ENCODE measurements at regions not wholly inside any gene's neighbourhood (a gene's known extent, or its start where the extent isn't known, plus 50 kb on each side); places are given as distances from the start of the nearest gene placed in this dataset.
"Not testable (repeated sequence)": the region's sequence is repeated elsewhere in the genome, so short reads cannot be mapped to it uniquely, and the experiment has no call there.

DNA sequence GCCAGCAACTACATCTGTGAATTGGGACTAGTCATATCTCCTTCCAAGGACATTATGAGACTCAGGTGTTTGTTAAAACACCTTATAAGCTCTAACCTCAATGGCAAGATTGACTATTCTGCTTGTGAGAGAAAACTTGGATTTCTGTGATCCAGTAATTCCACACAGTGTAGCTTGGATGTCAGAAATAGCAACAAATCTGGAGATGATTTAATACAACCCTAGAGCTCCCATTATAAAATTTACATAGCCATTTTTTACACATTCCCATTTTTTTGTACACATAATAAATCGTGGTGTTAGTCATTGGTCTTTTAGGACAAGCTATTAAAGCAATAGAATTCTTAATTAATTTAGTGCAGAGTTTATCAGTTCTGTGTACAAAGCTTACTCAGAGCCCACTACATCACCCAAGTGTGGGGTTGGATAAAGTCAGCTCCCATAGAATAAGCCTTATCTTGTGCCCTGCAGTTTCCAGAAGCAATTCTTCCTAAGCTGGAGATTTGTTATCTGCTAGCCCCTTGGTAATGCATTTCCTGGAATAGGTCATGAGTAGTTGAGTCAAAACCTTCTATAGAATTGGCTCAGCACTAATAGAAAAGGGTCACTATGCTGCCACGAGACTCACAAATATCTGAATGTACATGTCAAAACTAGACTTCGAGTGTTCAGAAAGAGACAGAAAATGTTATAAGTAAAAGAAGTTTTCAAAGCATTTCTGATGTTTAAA lies 434.0 kb upstream of the RUNX1 start:
- DNase-seq = no peak

DNA sequence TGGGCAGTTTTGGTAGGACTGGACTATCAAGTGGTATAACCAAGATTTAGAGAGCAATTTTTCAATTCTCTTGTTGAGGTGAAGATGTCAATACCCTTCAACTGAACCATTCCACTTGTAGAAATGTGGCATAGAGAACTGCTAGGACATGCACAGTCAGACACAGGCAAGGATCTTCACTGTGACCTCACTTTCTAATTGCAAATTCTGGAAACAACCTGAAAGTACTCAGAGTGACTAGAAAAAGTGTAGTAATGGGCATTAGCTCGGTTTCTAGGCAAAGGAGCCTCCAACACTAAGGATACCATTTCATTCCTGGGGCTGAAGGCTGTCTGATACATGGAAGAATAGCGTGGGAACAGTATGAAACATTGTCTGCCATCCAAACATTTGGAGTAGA lies 433.0 kb upstream of the RUNX1 start:
- no peak for DNase-seq

DNA sequence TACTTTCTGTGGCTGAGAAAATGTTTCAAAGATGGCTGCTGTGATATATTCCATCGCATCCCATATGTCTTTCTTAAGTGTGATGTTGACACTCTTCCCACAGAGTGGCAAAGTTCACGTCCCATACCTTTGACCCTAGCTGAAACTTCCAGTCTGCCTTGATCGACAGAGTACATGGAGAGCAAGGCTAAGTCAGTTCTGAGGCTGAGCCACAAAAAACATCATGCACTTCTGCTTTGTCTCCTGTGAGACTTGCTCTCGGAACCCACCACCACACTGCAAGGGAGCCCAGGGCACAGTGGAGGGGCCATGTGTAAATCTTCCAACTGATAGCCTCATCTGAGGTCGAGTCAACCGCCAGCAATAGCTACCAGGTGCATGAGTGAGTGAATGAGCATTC lies 431.9 kb upstream of the RUNX1 start:
- no peak for DNase-seq

DNA sequence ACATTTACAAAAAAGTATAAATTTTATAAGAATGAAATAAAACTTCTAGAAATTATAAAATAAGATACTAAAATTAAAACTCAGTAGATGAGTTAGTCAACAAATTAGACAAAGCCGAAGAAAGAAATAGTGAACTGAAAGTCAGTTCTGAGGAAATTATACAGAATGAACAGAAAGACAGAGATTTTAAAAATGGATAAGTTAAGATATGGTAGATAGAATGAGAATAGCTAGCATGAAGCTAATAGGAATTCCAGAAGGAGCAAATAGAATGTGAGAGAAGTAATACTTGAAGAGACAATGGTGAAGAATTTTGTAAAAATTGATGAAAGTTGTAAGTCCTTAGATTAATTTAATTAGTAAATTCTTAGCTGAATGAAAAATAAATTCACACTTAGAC lies 430.4 kb upstream of the RUNX1 start:
- DNase-seq = no peak

DNA sequence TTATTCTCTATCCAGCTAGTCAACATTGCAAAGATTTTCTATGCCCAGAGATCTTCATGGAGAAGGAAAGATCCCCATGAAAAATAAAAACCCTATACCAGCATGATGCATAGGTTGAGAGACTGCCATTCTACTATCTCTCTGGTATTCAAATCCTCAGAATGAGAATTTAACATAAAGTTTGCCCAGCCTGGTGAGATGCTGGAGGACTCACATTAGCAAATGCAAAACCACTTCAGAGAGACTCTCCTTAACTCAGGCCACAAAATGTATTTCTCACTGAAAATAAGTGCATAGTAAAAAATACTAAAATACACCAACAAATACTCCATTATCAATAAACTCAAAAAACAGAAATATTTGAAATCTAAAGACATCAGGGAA lies 430.0 kb upstream of the RUNX1 start:
- DNase-seq = no peak

DNA sequence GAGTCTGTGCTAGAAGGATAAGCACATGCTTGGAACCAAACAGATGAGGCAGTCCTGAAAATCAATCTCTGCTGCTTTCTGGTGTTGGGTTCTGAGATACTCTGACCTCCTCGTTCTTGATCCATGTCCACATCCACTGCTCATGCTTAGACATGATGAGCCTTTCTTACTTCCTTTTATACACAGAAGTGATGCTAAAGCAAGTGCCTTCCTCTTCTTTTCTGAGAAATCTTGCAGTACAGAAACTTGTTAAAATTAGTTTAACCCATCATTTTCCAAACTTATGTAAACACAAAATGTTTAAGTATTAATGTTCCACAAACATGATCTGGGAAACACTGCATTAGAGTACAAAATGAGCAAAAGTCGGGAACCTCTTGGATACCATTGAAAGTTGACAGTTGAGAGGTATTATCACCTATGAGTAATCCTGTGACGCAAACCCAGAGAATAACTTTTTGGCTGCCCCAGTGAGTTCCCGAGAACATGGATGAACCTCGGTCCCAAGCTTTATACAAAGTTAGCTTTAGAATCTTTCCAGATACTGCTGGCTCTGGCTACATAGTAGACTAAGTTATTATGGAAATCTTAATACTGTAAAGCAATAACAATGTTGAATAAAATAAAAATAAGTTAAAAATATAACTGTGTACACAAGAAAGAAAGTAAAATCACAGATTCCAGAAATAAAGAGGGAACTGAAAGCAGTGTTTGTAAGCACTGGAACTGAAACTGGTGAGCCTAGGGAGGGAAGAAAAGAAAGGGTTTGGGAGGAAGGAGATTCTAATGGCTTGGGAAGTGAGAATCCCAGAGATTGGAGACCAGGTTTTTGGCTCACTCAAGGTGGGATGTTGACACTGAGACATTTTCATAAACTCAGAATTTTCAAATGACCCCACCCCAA lies 429.3 kb upstream of the RUNX1 start:
- no peak for DNase-seq

DNA sequence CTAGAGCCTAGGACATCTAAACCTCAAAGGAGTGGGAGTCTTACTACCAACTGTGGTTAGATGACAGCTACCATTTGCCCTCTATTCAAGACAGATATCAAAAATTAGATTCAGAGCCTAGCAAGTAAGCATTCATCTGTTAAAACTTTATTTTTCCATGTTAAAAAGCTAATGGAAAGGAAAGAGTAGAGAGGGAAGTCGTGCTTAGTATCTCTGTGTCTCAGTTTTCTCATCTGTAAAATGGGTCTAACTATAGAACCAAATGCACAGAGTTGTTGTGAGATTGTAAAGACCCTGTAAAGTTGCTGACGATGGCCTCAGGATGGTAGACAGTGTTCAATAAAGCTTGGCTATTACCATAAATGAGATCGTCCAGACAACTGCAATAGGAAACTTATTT lies 428.5 kb upstream of the RUNX1 start:
- DNase-seq = no peak

DNA sequence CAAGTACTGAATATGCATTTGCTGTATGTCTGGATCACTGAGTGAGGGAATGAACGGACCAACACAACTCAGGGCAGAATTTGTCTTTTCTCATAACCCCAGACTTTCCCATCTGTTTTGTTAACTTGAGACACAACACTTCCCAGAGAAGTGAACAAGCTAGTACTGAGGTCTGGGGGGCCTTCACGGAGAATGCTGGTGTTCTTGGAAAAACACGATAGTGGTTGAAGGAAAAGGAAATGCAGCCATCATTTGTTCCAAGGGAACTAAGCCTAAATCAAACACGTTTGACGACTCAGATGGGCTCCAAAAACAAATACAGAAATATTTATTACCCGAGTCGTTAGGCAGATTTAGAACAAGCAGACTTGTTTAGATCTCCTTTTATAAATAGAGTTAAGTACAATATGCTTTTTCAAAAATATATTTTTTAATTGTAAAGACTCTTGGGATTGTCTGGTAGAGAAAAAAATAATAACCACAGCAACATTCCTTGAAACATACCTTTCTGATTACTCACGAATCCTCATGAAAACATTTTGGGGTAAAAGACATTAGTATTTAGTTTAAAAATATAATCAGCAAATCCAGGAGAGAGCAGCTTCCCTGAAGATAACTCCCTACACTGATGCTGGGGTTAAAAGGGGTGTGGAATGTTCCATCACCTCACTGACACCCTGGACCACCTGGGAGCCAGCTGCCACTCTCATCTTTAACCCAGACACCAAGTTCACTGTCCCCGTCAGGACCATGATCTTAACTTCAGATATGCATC lies 427.7 kb upstream of the RUNX1 start:
- no peak for DNase-seq

DNA sequence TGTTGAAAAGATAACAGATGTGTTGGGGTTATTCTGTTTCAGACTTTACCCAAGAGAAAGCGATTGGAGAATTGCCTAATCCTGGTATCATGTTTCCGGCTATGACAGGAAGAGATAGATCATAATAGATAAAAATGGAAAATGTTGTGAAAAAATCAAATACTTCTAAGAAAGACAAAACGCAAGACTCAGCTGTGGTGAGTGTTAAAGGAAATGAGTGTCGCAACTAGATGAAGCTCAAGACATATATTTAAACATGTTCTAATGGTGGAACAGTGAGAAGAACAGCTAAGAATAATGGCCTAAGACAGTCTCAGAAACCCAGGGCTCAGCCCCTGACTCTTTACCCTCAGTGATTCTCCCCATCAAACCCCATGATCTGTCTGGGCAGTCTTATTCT lies 426.7 kb upstream of the RUNX1 start:
- no peak for DNase-seq

DNA sequence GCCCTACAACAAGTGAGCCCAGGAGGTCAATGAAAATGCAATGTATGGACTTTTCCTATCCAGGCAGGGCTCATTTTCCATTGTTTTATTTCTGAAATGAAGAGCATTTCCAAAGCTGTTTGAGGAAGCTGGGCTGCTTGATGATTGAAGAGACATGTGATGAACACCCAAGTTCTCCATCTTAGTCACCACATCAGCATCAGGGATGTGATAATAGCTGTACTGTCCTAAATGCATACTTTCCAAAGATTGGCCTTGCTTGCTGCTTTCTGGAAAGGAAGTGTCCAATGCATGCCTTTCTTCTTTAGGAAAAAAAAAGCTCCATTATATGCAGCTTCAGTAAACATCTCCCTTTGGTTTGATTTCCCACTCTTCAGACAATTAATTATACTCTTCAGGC lies 425.9 kb upstream of the RUNX1 start:
- no peak for DNase-seq

DNA sequence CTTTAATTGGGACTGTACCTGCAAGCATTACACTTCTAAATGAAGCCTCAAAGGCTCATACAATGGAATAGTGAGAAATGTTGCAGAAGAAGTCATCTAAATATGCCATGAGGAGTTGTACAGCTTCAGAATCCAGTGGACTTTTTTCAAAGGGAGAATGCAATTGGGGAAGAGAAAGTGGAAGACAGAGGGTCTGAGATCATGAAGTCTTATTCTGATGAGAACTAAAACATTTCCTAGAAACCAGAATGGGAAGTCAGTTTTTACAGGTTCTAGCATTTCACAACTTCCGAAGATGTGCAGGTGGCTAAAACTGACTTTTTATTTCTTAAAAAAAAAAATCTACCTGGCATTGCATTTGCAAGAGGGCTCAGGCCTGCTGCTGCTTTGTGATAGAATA lies 424.4 kb upstream of the RUNX1 start:
- no peak for DNase-seq

DNA sequence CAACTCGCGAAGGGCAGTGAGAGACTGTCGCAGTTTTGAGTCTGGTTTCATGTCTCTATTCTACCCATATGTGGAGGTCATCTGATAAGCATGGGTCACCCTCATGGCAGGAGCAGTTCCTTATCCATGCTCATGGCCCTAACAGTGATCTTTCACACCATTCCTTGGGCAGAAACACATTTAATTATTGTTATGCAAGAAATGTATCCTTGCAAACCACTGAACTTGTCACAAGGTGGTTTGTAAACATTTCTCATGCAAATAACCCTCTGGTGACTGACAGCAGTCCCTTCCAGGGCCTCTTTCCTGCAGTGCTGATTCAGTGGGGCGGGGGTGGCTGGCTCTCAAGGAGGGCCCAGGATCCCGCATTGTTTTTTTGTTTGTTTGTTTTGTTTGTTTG lies 421.4 kb upstream of the RUNX1 start:
- no peak for DNase-seq

DNA sequence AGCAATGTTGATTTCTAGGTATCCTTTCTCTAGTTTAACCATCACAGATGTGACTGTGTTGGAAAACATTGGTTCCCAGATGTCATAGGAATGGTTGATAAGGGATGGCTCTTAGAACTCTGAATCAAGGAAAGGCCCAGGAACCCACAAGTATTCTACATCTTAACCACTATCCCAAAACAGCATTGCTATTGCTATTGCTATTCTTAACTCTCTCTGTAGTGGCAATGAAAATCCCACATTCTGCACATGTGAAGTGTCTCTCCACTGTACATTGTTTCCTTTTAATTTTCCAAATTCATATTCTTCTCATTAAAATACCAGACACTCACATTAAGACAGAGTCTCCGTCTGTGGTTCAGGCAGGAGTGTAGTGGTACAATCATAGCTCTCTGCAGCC lies 420.4 kb upstream of the RUNX1 start:
- DNase-seq = no peak

DNA sequence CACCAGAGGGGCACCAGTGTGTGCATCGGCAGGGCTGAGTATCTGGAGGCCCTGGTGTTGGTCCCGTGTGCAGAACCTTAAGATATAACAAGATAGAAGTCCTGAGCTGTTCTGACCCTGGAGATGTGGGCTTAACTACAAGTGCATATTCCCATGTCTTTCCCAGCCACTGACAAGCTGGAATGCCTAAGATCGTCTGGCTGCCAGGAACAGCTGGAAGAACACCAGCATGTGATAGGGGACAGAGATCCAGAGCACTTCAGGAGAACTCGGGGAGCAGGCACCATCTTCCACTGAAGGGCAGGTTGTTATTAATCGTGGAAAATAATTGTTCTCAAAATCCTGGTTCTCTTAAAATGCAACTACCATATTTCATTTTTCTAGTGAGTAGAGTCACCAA lies 419.9 kb upstream of the RUNX1 start:
- no peak for DNase-seq

DNA sequence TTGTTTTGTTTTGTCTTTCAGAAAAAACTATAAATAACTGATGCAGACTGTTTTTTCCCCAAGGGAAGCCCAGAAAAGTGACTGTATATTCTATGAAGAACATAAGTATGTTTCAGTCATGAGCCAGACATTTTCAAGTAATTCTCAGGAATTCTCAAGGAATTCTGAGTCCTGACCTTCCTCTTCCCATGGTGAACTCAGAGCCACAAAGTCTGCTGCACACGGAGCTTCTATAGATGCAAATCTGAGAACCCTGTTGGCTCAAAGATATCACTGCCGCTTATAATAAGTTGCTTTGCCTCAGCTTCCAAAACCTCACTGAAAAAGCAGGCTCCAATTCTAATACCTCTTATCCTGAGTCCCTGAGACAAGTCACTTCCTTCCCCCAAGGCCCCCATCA lies 418.5 kb upstream of the RUNX1 start:
- DNase-seq = no peak

DNA sequence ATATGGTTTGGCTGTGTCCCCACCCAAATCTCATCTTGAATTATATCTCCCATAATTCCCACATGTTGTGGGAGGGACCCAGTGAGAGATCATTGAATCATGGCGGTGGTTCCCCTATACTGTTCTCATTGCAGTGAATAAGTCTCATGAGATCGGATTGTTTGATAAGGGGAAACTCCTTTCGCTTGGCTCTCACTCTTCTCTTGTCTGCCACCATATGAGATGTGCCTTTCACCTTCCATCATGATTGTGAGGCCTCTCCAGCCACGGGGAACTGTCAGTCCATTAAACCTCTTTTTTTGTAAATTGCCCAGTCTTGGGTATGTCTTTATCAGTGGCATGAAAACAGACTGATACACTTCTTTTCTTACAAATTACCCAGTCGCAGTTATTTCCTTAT lies 417.6 kb upstream of the RUNX1 start:
- not testable (repeated sequence) for DNase-seq

DNA sequence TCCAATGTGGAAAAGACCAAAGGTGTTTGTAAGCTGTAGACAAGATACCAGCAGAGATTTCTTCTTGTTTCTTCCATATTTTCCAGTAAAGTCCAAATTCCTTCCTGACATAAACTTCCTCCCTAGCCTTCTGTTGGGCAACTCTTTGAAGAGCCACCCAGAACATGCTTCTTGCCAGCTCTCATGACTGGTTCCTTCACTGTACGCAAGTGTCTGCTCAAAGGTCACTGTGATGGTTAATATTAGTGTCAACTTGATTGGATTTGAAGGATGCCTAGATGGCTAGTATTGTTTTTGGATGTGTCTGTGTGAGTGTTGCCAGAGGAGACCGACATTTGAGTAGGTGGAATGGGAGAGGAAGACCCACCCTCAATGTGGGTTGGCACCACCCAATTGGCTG lies 416.6 kb upstream of the RUNX1 start:
- no peak for DNase-seq

DNA sequence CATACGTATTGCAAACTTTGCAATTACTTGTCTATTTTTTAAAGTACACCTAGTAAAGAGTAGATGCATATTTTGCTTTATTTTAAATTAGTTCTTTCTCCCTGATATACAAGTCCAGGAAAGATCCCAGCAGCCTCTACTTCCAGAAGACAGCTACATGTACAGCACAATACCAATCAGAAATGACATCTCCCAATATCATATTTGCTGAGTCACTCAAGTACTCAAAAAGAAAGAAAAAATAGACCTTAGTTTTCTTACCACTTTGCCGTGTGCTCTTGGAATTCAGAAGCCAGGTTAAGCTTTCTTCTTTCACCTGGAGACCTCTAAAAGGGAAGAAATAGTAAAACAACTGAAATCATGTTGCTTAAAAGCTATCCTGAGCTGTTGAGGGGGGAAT lies 412.6 kb upstream of the RUNX1 start:
- no peak for DNase-seq

DNA sequence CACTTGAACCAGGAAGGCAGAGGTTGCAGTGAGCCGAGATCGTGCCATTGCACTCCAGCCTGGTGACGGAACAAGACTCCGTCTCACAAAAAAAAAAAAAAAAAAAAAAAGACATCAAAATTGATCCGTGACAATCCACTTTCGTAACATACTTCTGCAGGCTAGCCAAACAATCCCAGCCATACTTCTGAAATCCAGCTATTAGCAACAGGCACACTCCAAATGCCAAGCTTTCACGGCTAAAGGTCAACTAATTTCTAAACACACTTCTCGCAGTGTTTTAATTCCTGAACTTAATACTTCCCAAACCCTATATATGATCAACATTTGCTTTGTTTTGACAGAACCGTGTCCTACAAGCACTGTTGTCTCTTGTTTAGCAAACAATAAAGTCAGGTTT lies 411.3 kb upstream of the RUNX1 start:
- DNase-seq = no peak

DNA sequence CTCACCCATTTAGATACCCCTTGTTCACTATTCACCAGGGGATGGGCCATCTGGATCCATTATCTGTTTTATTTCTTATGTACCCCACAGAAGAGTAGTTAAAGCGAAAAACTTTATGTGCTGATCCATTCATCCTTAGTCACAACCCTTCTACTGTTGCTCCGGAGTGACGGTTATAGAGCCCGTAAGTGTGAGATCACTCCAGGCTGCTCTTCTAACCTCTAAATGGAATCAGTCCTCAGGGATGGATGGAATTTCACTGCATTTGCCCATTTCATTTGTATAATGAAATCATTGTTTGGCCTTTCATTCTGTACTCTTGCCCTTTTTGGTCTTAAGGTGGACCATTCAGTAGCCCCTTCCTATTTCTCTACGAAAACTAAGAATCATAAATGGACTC lies 409.3 kb upstream of the RUNX1 start:
- DNase-seq = no peak

DNA sequence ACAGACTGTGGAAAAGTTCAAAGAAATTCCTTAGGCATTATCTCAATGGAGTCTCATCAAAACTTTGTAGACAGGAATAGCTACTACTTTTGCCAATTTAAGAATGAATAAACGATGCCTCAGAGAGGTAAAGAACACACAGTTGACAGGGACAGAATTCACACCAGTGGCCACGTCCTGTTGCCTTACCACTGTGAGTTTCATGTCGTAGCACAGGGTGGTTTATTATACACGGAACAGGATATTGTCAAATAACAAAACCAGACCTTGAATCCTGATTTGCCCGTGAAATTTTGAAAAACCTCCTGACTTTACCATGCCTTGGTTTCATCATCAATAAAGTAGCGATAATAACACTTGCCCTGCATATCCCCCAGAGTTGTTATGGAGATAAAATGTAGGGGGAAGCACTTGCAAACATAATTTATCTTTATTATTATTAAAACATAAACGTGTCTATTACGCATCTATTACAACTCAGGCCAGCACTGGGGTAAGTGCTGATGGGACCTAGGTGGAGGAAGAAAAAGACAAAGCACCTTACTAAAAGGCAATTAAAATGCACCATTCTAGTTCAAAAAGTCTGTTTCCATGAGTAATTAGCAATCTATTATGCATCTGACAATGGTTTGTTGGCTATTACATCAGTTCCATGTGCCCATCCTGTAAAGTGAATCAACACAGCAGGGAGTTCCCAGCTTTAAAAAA lies 408.1 kb upstream of the RUNX1 start:
- DNase-seq = no peak

DNA sequence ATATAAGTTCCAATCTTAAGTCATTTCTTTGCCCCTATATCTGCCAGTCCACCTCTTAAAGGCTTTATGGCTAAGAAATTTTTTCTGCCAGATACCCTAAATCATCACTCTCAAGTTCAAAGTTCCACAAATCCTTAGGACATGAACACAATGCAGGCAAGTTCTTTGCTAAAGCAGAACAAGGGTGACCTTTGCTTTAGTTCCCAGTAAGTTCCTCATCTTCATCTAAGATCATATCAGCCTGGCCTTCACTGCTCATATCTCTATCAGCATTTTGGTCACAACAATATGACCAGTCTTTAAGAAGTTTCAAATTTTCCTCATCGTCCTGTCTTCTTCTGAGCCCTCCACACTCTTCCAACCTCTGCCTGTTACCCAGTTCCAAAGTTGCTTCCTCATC lies 402.2 kb upstream of the RUNX1 start:
- DNase-seq = no peak

DNA sequence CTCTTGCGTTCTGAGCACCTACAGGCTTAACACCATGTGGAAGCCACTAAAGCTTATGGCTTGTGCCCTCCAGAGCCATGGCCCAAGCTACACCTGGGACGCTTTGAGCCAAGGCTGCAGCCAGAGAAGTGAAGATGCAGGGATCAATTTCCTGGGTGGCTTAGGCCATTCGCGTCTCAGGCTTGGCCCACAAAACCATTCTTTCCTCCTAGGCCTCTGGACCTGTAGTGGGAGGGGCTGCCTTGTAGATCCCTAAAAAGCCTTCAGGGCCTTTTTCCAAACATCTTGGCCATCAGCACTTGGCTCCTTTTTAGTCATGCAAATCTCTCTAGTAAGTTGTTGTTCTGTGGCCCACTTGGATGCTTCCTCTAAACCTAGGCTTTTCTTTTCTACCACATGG lies 401.7 kb upstream of the RUNX1 start:
- DNase-seq = no peak

All from activated CD4-positive, alpha-beta T cell treated with anti-CD3 and anti-CD28 coated beads, Interleukin-2, amount 50 U/mL, for 48 hours (primary cell).